NCI-H1436 (cell line): ENCODE measurements at regions not wholly inside any gene's neighbourhood (a gene's known extent, or its start where the extent isn't known, plus 50 kb on each side); places are given as distances from the start of the nearest gene placed in this dataset.

Source experiments
- DNase-seq: peaks from one replicate; lab custom pipeline; 2025; lab: John Stamatoyannopoulos, UW

DNA sequence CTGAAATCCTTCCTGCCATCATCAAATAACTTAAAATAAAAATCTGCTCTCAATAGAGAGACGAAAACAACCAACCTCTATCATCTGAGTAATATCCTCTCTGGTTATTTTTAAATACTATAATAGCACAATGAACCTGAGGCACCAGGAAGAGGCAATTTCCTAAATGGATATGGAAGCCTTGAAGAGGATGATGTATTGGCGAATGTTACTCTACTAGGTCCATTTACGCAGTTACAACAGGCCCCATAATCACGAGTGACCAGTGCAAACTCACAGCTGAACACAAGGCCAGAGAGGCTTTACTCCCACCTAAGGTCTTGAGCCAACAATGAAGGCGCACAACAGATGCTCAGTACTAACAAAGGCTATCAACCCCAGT lies 678.8 kb upstream of the NR3C2 start:
- no peak for DNase-seq

DNA sequence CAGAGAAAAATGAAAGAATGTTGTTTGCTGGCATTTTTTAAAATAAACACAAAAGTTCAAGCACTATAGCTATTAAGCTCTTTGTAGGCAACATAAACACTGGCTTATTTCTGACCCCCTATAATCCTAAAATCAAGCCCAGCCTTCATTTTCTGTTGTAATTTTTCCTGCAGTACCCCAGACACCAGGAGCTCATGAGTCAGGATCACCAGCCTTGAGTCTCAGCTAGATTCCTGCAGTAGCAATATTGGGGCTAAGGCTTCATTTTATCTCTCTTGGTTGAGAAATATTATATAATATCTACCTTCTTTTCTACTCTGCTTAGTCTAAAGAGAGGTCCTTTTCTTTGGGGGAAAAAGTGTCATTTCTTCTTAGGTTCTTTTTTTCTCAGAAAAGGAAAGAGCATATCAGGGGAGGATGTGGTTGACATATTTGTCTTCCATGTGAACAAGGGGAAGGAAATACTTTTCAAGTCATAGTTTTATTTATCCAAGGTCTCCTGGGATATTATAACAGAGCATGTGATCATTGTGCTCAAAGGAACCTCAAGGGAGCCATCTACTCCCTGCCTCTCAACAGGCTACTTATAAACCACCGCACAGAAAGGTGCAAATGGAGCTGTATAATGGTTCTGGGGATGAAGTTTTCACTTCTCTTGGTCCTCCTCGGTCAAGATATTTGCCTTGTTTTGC lies 678.3 kb upstream of the NR3C2 start:
- DNase-seq = no peak

DNA sequence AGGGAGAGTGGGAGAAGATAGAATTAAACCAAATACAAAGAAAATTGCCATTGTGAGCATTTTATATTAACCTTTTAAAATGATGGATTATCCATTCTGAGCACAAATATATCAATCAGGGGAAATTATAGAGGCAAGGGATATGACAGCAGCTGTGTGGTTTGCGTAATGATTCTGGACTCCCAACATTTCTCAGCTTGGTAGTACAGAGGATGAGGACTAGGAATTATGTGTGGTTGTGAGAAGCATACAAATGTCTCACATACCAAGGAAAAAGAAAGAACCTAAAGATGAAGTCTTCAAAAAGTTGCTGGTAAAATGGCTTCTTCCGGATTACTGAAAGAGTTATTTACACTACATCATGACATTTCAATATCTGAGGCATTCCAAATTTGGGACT lies 674.6 kb upstream of the NR3C2 start:
- no peak for DNase-seq

DNA sequence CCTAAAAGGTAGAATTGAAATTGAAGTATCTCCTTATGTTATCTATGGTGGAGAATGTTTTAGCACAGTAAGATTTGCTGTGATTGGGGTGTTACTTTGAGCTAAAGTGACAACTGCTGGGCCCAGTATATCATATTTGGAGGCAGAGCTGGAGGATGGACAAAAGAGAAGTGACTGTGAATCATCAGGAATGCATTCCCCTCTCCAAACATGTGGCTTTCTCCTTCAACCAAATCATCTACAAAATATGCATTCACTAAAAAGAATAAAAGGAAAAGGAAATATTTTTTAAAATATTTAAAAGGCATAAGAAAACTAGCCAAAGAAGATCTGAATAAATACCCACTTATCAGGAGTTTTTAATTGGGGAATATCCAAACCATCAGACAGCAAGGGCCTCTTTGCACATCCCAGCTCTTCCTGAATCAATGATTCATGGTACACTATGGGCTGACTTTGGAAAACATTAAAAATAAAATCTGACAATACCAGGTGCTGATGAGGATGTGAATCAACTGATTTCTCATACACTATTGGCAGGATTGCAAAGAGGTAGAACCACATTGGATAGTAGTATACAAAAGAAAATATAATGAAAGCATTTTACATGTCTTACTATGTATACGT lies 671.7 kb upstream of the NR3C2 start:
- DNase-seq = no peak

DNA sequence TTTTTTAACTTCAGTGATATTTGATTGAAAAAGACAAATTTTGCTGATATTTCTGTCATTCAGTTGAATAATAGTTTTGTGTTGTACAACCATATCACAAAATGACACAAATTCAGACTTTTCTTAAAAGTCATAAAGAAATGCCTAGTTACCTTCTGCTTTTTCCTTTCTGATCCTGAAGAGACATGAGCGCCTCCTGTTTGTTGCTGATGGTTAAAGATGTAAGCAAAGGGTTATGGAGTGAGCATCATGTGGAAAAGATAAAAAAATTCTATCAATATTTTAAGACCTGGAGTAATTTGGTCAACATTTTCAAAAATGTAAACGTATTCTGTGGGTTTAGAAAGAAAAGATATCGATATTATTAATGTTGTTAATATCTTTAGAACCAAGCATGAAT lies 669.9 kb upstream of the NR3C2 start:
- DNase-seq = no peak

DNA sequence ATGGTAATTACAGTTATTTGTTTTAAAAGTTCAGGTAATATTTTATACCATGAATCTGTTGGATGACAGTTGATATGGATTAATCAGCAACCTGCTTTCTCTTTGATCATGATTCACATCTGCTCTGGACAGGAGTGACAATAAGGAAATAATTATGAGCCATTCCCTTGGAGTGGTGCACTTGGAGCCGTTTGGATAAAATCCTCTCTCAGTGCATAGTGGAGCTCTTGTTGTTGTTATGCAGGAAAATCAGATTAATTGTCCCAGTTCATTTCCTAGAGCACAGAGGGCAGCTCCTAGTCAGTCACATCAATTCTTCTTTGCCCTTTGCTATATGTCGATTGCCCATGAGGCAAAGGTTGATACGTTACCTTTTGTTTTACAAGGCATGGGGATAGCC lies 668.3 kb upstream of the NR3C2 start:
- DNase-seq = no peak

DNA sequence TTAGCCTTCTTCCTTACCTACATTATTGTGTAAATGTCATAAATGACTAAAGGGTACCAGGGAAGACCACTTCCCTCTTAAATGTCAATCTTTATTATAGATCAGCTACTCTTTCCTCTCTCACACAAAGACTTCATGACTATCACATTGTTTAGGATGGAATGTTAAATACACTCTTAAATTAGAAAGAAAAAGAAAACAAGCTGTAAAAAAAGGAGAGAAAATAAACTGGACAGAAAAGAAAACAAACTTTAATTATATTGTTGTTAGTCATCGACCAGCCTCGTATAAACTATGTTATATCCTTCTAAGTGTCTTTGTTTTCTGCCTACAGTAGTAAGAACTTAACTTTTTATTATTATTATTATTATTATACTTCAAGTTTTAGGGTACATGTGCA lies 666.4 kb upstream of the NR3C2 start:
- DNase-seq = no peak

DNA sequence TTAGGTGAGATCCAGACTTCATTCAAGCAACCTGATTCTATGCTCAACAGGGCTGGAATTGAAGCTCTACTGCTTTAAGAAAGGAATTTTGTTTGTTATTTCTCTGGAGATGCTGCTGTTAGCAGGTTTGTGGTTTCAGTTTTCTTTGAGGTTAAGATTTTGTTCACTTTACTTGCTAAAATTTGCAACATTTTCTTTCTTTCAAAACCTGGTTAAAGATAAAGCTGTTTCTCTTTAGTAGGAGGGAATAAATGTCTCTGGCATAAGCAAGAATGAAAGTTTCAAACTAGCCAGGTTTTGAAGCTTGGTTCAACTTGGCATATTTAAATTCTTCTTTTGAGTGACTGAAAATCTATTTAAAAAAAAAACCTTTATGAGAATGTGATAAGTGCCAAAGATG lies 660.6 kb upstream of the NR3C2 start:
- DNase-seq = no peak

DNA sequence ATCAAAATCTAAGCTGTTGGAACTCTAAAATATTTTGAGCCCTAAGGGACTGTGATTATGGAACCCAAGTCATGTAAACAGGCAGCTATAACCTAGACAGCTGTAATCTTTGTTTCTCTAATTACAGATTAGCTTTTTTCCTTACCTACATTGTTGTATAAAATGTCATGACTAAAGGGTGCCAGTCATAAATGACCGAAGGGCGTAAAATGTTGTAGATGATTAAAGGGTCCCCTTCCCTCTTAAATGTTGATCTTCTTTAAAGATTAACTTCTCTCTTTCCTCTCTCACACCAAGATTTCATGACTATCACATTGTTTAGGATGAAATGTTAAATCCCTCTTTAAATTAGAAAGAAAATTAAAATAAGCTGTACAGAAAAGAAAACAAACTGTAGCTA lies 659.4 kb upstream of the NR3C2 start:
- DNase-seq = no peak

DNA sequence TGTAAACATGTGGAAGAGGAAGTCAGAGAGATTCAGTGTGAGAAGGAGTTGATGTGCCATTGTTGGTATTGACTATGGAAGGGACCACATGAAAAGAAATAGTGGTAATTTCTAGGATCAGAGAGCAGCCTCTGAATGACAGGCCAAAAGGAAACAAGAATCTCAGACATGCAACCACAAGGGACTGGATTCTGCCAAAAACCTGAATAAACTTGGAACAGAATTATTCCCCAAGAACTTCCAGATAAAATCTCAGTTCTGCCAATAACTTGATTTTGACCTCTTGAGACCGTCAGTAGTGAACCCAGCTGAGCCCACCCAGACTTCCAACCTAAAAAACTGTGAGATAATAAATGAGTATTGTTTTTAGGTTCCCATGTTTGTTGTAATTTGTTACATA lies 653.6 kb upstream of the NR3C2 start:
- no peak for DNase-seq

DNA sequence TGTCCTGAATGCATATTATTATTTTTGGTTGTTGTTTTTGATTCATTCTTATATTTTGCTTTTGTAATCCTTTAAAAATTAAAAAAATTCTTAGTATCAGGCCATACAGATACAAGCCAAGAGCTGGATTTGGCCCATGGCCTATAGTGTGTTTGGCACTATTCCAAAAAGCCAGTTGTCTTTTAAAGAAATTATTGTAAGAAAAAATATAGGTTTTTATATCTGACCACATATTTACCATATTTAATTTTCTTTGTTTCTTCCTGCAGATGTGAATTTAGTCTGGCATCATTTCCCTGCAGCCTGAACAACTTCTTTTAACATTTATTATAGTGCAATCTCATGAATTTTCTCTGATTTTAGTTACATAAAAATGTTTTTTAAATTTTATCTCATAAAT lies 652.8 kb upstream of the NR3C2 start:
- DNase-seq = no peak

DNA sequence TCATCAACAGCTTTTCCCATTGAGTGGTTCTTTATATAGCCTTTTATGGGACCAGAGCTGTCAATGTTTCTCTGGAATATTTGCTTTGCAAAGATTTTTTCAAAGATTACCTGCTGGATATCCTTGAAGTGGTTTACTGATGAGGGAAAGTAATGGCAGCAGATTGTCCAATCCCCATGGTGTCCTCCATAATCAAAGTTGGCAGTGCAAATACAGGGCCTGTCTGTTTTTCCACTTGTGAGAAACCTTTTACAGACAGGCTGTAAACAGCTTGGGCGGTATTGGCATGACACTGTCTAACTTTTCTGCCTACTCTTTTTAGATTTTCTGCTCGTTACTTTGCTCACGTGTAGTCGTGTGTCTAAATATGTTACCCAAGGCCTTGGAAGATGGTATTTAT lies 641.9 kb upstream of the NR3C2 start:
- DNase-seq = no peak

DNA sequence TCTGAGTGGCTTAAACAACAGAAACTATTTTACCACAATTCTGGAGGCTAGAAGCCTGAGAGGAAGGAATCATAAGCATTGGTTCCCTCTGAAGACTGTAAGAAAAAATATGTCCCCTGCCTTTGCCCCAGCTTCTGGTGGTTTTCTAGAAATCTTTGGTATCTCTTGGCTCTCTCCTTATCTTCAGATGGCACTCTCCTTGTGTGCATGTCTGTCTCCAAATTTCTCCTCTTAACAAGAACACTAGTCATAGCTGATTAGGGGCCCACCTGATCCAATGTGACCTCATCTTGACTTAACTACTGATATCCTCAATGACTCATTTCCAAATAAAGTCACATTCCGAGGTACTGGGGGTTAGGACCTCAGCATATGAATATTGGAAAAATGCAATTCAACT lies 635.0 kb upstream of the NR3C2 start:
- no peak for DNase-seq

DNA sequence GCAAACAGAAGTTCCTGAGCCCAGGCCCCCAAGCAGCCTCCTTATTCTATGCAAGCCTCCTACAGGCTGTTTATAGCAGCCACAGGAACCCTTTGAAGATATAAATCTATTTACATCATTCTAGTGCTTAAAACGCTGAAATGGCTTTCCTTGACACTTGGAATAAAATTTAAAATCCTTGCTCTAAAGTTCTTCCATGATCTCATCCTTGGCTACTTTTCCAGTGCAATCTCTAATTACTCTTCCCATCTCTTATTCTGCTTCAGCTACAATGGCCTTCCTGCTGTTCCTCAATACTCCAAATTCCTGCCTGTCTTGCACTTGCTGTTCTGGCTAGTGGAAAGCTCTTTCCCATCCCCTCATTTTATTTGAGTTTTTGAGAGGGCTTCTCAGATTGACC lies 634.2 kb upstream of the NR3C2 start:
- DNase-seq = no peak

DNA sequence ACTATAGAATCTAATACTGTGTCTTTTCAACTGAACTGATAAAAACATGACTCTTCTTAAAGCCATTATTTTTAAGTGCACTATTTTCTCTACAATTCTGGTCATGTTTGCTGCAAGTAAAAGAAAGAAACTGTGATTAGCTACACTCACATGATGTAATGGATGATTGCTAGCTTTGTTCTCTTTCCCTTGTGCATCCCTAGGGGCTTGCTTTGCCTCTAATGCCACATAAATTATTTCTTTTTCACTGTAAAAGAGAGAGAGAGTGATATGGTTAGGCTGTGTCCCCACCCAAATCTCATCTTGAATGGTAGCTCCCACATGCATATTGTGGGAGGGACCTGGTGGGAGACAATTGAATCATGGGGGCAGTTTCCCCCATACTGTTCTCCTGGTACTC lies 630.2 kb upstream of the NR3C2 start:
- DNase-seq = no peak

DNA sequence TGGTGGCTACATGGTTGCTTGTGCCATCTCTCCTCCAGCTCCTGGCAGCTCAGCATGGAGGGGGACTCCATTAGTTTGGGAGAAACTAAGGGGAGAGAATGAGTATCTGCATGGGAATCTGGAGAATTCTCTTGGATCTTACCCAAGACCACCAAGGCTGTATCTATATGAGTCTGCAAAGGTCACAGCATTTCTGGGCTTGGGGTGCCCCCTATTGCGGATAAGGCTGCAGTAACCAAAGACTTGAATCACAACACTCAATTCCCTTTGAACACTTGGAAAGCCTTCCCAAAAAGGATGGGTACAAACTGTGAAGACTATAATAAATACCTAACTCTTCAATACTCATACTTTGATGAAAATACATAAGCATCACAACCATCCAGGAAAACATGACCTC lies 623.5 kb upstream of the NR3C2 start:
- no peak for DNase-seq

DNA sequence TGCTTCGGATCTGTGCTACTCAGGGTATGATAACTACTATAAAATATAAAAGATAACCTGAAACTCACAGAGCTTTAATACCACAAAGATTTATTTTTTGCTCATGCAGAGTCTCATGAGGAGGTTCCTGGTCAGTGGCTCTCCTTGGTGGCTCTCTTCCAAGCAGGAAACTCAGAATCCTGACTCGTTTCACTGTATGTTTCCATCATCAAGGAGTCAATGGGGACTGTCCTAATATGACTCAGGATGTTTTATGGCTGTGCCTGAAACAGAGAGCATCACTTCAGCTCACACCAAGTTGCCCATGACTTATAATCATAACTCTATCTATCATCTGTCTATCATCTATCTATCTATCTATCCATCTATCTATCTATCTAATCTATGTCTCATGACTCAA lies 620.8 kb upstream of the NR3C2 start:
- DNase-seq = no peak

DNA sequence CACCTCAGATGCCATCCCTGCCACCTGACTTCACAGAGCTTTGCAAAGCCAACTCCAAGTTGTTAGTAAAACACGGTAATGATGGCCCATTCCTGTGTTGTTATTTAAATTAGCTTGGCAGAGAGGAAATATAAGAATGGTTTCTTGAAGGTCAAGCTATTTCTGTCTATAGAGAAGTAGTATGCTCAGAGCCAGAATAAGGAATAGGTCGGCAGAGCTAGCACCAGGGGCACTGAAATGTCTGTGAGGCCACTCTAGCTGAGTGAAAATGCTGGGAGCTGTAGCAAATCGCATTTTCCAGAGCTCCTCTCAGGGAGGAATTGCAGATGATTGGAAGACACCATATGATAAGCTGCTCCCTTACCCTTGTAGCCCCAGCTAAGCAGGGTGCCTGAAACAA lies 615.4 kb upstream of the NR3C2 start:
- no peak for DNase-seq

DNA sequence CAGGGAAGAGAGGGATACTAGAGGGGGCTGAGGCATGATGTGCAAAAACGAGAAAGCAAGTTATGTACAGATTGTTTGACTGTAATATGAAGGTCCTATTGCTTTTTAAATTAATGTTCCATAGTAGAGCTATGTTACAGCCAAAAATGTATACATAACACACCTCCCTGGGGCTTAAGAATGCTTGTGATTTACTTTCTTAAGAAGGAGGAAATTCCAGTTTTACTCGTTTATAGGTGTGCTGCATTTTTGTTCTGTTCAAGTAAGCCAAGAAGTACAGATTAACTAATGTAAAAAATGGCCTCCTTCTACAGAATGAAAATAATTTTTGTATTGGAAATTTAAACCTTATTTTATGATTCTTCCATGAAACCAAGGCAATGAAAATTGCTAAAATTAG lies 614.4 kb upstream of the NR3C2 start:
- DNase-seq = no peak

DNA sequence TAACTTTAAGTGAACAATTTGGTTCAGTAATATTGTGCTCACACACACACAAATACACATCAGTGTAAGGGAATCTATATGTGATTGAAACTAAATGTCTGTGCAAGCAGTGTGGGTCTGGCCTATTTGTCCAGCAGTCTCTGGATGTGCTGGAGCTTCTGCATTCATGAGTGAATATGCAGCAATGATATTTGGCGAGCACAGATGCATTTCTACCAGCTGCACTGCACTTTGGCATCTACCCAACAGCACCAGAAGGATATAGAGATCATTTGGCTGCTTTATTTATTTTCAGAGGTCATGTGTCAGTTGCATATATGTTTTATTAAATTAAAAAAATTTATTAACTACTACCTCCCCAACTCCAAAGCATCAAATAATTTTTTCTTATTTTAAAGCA lies 613.4 kb upstream of the NR3C2 start:
- DNase-seq = no peak

DNA sequence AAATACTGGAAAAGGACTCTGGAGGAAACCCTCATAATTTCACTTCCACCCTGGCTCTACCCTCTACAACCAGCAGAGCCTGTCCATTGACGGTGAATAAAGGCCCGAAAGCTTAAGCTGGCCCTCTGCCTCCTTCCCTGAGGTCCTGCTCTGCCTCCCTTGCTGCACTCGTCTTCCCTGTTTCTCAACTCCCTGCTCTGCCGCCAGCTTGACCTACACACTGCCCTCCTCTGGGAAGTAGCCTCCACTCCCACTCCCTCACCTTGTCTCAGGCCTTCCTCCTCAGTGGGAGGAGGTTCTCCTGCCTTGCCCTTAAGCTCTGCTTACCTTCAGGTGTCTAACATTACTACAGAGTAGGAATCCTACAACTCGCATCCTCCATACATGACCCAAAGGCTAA lies 608.6 kb upstream of the NR3C2 start:
- DNase-seq = no peak

DNA sequence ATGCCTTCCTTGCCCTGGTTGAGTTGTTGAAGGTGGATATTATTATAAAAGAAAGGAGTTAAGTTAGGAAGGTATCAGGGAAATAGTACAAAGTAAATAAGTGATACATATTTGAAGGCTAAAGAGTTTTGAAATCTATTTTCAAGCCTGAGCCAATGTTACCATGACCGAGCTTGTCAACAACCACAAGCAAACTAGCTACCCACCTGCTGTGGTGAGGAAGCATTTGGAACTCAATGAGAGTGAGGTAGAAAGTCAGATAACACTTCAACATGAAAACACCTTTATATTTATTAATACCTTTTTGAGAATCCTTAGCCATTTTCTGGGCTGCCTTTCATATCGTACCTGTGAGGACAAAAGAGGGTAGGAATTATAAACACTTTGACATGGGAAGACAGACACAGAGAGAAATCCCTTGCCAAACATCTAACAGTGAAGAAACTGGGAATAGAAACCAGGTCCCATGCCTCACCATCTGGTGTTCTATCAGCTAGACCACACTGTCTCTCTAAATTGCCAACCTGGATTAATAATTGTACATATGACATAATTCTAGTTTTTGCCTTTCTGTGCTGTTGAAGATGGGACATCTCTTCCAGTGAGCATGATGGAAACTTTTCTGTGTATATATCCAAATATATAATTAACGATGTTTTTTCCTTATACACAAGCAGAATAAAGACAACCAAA lies 606.4 kb upstream of the NR3C2 start:
- DNase-seq = no peak

DNA sequence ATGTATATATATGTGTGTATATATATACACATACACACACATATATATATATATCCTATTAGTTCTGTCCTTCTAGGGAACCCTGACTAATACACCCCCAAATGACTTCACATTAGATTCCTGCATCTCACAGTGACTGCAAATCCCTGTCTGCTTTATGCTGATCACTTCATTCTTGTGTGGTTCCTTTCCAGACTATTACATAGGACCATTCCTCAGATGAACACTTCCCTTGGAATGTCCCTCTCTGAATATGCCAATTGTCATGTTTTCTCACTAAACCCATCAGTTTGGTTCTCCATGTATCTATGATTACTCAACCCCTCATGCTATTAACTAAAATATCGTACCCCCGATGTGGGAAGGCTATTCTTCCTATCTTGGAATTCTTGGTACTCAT lies 605.2 kb upstream of the NR3C2 start:
- no peak for DNase-seq

DNA sequence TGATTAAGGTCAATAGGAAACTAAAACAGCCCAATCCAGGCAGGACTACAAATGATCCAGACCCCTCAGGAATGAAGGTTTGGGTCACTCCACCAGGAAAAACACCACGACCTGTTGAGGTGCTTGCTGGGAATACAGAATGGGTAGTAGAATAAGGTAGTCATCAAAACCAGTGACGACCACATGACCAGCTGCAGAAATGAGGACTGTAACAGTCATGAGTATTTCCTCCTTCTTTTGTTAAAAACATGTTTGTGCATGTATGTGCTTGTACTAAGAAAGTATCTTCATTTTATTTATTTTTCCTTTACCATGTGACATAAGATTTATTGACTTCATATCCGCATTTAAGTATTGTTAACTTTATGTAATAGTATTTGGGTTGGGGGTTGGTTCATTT lies 603.5 kb upstream of the NR3C2 start:
- no peak for DNase-seq
